Ishikawa (cell line): ENCODE measurements at regions not wholly inside any gene's neighbourhood (a gene's known extent, or its start where the extent isn't known, plus 50 kb on each side); places are given as distances from the start of the nearest gene placed in this dataset.

ENCODE experiments used
- CREB1 ChIP-seq: IDR thresholded peaks from 2 replicates; pipeline ENCODE4 v1.6.1; 2012; ENCODE audit warnings: low read depth
- MAX ChIP-seq: IDR thresholded peaks from 2 replicates; pipeline ENCODE4 v1.6.1; 2012
- RAD21 ChIP-seq: IDR thresholded peaks from 2 replicates; pipeline ENCODE4 v1.6.1; 2012; ENCODE audit warnings: low read depth
- REST ChIP-seq: IDR thresholded peaks from 2 replicates; pipeline ENCODE4 v1.6.1; 2012; ENCODE audit warnings: low read depth, mild to moderate bottlenecking

- TF ChIP-seq CREB1 (no peak), REST (no peak), MAX (no peak), RAD21 (no peak)
Observed at GRCh38 chr1:219027146-219027673, 146.5 kb upstream of the LYPLAL1 start.
